IPS DF 4.7 (cell line): ENCODE measurements at regions not wholly inside any gene's neighbourhood (a gene's known extent, or its start where the extent isn't known, plus 50 kb on each side); places are given as distances from the start of the nearest gene placed in this dataset.

Experiments
- DNase-seq: peaks from one replicate; pipeline ENCODE4 v3.0.0-alpha.2; 2013; ENCODE audit warnings: low spot score; ENCODE audit errors: extremely low read depth

DNA sequence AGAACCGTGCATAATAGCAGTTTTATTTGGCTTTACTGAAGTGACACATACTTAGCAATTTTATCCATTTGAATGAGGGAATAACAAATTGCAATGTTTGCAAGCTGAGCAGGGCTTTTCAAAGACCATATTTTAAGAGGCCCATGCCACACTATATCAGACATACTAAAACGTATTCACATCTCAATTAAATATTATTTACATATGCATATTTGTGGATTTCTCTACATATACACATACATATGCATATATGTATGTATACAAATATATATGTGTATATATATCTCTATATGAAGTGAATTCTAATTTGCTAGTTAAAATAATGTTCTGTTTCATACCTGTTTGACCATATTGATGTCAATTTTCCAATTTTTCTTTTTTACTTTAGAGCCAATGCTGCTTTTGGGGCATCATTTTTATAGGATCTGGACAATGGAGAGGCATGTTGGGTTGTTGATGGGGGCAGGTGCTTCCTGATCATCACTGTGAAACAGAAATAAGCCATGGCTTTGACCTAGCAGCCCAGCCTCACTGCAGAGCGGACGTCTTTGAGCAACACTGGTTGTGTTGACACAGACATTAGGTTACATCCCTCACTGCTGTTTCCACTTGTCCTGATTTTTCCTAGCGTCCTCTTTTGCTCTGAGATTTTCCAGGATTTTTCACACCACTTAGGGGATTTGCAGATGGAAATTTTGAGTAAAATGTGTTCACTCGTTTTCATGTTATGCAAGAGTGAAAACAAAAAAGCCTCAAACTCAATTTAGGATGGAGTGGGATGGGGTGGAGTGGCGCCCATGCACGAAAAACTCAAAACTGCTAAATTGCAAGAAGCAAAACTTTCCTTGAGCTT is 56.9 kb downstream of the RDH14 start:
- no peak for DNase-seq

DNA sequence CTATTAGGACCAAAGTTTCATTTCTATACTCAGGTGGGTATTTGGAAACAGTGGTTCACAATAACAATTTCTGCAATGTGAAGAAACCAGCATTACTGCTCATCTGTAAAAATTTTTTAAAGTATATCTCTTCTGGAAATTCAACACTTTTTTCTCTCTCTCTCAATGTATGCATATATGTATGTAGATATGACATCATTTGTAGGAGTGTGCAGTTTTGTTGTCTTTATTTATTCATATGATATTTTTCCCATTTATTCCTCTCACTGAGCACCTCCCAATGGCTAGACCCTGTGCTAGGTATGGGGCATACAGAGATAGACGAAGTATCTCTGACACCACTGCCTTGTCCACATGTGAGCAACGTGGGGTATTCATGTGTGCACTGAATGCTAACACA is 58.3 kb downstream of the RDH14 start:
- no peak for DNase-seq

GRCh38 chr2:18501729-18502128 is 58.7 kb downstream of the RDH14 start:
- no peak for DNase-seq

- DNase-seq, result no peak
These were observed 59.3 kb downstream of the RDH14 start for GRCh38 chr2:18501156-18501555.

GRCh38 chr2:18500333-18500732 is 60.1 kb downstream of the RDH14 start:
- no peak for DNase-seq

- DNase-seq, result no peak
These were observed 61.9 kb downstream of the RDH14 start for GRCh38 chr2:18498531-18498930.

GRCh38 chr2:18496516-18496915 is 63.9 kb downstream of the RDH14 start:
- DNase-seq, result no peak

DNA sequence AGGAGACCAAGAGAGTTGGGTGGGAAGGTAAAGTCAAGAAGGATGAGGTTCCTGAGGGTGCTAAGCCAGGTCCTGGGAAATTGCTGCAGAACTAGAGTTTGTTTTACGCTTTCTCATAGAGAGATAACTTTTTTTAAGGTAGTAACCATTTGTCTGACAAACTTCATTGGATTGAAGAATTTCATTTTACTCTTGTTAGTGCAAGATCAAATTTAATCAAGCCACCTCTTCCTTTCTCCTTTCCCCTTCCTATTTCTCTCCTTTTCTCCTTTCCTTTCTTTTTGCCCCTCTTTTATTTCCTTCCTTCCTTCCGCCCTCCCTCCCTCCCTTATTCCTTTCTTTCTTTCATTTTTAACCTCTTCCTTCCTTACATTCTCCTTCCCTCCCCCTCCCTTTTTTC is 65.4 kb downstream of the RDH14 start:
- DNase-seq, result no peak

DNA sequence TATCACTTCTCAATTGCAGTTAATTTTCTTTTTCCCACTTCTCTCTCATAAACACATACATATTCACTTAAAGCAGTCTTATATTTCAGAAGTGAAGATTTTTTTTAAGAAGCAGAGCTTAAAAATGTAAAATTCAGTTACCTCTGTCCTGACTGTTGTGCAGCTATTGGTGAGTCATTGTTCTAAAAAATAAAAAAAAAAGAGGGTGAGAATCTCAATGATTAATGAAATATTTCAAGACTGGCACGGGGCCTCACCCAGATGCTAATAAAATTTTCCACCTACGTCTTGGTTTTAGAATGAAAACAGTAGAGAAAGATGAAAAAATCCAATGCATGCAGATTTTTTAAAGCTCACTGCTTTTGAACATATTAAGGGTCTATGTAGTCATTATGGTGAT is 67.7 kb downstream of the RDH14 start:
- DNase-seq, result no peak

- DNase-seq, result no peak
These were observed 68.9 kb downstream of the RDH14 start for GRCh38 chr2:18491577-18491976.

DNA sequence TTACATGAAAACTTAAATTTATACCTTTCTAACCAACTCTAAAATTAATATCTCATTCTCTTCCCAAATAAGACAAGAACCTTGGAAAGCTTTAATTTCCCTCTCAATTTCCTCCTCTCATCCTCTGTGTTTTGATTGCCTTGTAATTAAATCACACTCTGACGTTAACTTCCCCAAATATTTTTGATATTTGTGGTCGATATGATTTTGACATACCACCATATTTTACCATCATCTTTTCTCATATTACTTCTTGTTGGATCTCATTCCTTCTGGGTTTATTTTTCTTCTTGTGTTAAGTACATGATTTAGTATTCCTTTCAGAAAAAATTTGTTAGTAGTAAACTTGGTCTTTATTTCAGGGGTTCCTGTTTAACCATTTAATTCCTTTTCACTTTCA is 69.6 kb downstream of the RDH14 start:
- no peak for DNase-seq

DNA sequence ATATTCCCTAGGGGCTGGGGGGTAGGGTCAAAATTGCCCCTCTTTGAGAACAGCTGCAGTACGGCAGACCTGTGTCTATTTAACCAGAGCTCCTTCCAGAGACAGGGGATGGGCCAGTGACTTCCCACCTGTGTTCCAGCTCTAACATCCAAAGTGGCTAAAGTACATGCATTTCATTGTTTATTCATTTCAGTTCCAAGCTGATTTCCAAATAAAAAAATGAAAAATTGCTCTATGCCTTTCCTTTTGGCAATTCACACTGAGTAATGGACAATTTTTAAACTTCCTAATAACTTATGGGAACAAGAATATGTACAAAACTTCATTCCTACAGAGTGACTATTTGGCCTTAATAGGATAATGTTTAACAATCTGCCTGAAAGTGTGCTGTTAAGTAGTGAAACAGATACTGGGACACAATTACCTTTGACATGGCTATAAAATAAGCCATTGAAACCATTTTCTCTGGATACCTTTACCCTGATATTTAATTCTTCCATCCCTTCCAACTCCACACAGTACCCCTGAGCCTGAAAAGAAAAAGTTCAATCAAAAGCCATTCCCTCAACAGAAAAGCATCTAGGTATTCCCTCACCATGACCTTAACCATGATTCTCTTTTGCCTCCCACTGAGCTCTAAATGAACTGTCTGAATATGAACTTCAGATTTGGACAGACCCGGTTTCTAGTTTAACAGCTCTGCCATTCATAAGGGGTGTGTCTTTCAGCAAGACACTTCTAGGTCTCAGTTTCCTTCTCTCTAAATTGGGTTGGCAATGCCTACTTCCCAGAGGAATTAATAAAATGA is 73.1 kb downstream of the RDH14 start:
- DNase-seq, result no peak

DNA sequence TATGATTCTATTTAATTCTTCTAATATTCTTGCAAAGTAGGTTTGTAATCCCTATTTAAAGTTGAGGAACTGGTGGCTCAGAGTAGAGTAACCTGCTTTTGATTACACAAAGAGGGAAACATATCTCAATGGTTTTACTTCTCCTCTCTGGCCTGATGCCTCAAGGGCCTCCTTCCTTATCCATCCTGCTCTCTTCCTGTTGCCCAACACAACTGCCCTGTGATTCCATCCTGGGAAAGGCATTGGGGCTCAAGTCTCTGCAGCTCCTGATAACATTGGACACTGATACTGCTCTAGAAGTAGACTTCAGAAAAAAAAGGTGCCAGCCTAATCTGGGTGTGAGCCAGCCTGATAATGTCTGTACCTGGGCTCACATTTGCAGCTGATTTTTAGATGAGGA is 75.8 kb downstream of the RDH14 start:
- DNase-seq, result no peak

- no peak for DNase-seq
These were observed 76.6 kb downstream of the RDH14 start for GRCh38 chr2:18483896-18484295.

- no peak for DNase-seq
These were observed 77.8 kb downstream of the RDH14 start for GRCh38 chr2:18482666-18483065.

- DNase-seq, result no peak
These were observed 80.5 kb downstream of the RDH14 start for GRCh38 chr2:18479947-18480369.

DNA sequence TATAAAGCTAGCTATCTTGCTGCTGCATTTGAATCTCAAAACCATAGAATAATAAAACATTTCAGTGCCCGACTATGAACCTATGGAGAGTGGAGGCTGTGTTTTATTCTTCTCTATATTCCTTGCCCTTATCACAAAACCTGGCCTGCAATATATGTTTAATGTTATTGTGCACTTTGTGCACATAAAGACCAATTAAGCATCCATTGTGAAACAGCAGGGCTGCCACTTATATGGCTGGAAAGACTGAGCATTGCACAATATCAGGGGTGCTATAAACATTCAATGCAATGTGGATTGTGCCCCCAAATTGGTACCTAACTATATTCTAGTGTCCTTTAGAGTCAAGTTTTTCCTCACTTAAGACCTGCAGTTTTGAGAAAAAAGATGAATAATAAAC is 83.2 kb downstream of the RDH14 start:
- DNase-seq, result no peak

DNA sequence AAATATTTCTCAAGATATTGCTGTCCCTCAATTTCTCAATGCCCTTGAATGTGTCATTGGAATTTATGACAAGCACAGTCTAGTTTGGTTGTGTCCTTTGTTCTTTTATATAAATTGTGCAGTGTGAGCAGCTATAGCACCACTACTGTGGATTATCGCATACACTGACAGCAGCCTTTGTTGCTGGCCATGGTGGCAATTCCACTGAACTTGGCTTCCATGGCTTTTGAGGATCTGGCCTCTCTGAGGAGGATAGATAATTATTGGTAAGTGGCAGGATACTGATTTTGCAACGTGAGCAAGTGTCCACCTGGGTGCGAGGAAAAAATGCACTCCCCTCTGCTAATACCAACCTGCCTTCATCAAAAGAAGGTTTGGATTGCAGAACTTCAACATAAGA is 84.0 kb downstream of the RDH14 start:
- DNase-seq, result no peak

DNA sequence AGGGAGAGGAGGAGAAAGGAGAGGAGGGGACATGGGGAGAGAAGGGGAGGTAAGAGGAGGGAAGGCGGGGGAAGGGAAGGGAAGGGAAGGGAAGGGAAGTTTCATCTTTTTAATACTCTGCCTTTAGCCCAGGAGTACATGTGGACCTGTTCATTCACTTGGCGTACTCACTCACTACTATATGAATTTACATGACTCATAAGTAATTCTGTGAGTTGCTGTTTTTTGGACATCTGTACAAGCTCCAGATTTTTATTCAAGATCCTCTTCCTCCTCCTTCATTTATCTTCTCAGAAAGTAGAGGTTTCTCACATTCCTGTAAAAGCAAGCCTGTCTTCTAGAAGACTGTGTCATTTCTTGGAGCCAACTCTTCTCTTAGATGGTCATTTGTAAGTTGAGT is 84.6 kb downstream of the RDH14 start:
- no peak for DNase-seq

GRCh38 chr2:18474700-18475099 is 85.8 kb downstream of the RDH14 start:
- no peak for DNase-seq

GRCh38 chr2:18473241-18474181 is 86.9 kb downstream of the RDH14 start:
- DNase-seq, result no peak
